HepG2 (cell line): ENCODE measurements at regions not wholly inside any gene's neighbourhood (a gene's known extent, or its start where the extent isn't known, plus 50 kb on each side); places are given as distances from the start of the nearest gene placed in this dataset.

Source experiments
- CEBPZ ChIP-seq: IDR thresholded peaks from 2 replicates; pipeline ENCODE4 v1.6.1; 2012; ENCODE audit warnings: low read length, improper control_type of control experiment
- FOXP1 ChIP-seq, 2 experiments: fragments of 450-650 bp in 1 of 2; IDR thresholded peaks; 2 replicates each; pipeline ENCODE4 v1.6.1; 2017 to 2018; ENCODE audit warnings: antibody characterized with exemption in 1 of 2
- HIC2 ChIP-seq: sonication (generic); formaldehyde crosslinking; IDR thresholded peaks from 2 replicates; pipeline ENCODE4 v1.9.0; 2022; ENCODE audit warnings: low read depth, missing genetic modification reagents
- HIVEP1 ChIP-seq: sonication (generic); formaldehyde crosslinking; IDR thresholded peaks from 2 replicates; pipeline ENCODE4 v1.4.0; 2020; ENCODE audit warnings: mild to moderate bottlenecking, missing genetic modification reagents
- IRF2 ChIP-seq: IDR thresholded peaks from 2 replicates; pipeline ENCODE4 v1.6.1; 2018; ENCODE audit warnings: missing genetic modification reagents, missing compliant biosample characterization
- JARID2 ChIP-seq: sonication (generic); formaldehyde crosslinking; IDR thresholded peaks from 2 replicates; pipeline ENCODE4 v1.8.1; 2023; ENCODE audit warnings: missing genetic modification reagents, inconsistent platforms; ENCODE audit not compliant: insufficient replicate concordance
- RELA ChIP-seq: sonication (generic); formaldehyde crosslinking; IDR thresholded peaks from 2 replicates; pipeline ENCODE4 v1.4.0; 2020; ENCODE audit warnings: missing genetic modification reagents
- TF ChIP-seq, protein P1 (sequence below): sonication (generic); formaldehyde crosslinking; IDR thresholded peaks from 2 replicates; pipeline ENCODE4 v1.5.0; 2020; ENCODE audit warnings: mild to moderate bottlenecking, missing genetic modification reagents, moderate library complexity
- TF ChIP-seq, protein P2 (sequence below): sonication (generic); formaldehyde crosslinking; IDR thresholded peaks from 2 replicates; pipeline ENCODE4 v1.8.0; 2022; ENCODE audit warnings: mild to moderate bottlenecking, missing genetic modification reagents, borderline replicate concordance

DNA sequence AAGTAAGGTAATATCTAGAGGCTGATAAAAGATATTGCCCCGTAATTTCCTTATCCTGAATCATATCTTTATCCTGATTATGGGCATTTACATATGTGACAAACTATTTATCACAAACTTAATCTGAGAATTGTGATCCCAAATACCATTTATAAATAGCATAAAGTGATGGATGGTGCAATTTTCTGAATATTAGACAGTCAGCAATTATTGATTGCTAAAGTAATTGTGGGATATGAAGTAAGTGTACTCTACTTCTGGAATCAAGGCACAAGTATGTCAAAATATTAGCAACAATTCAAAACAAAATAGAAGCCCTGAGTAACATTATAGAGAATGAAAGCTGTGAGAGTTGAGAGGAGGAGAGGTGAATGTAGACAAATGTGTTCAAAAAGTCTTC, 361.9 kb upstream of the CDH6 start:
- TF ChIP-seq, protein P1, sequence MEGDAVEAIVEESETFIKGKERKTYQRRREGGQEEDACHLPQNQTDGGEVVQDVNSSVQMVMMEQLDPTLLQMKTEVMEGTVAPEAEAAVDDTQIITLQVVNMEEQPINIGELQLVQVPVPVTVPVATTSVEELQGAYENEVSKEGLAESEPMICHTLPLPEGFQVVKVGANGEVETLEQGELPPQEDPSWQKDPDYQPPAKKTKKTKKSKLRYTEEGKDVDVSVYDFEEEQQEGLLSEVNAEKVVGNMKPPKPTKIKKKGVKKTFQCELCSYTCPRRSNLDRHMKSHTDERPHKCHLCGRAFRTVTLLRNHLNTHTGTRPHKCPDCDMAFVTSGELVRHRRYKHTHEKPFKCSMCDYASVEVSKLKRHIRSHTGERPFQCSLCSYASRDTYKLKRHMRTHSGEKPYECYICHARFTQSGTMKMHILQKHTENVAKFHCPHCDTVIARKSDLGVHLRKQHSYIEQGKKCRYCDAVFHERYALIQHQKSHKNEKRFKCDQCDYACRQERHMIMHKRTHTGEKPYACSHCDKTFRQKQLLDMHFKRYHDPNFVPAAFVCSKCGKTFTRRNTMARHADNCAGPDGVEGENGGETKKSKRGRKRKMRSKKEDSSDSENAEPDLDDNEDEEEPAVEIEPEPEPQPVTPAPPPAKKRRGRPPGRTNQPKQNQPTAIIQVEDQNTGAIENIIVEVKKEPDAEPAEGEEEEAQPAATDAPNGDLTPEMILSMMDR (CRISPR knock-in tag): no peak
- TF ChIP-seq RELA (CRISPR knock-in tag) (no peak), CEBPZ (no peak), HIC2 (CRISPR knock-in tag) (no peak), FOXP1 (IDR thresholded peaks at IDR 0.05) (no peak), FOXP1 (CRISPR knock-in tag; IDR thresholded peaks at IDR 0.05) (no peak), IRF2 (no peak), JARID2 (CRISPR knock-in tag) (no peak), HIVEP1 (CRISPR knock-in tag) (no peak)
- TF ChIP-seq, protein P2, sequence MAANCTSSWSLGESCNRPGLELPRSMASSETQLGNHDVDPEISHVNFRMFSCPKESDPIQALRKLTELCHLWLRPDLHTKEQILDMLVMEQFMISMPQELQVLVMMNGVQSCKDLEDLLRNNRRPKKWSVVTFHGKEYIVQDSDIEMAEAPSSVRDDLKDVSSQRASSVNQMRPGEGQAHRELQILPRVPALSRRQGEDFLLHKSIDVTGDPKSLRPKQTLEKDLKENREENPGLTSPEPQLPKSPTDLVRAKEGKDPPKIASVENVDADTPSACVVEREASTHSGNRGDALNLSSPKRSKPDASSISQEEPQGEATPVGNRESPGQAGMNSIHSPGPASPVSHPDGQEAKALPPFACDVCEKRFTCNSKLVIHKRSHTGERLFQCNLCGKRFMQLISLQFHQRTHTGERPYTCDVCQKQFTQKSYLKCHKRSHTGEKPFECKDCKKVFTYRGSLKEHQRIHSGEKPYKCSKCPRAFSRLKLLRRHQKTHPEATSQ: no peak
